Keratinocyte (primary cell): ENCODE measurements at regions not wholly inside any gene's neighbourhood (a gene's known extent, or its start where the extent isn't known, plus 50 kb on each side); places are given as distances from the start of the nearest gene placed in this dataset.

Source experiments
- CTCF ChIP-seq, 3 experiments: IDR thresholded peaks in 1 of 3; conservative IDR thresholded peaks in 1 of 3; optimal IDR thresholded peaks in 1 of 3; 2 replicates in 2 of 3; 3 replicates in 1 of 3; pipeline versions ENCODE3 to v1.5.1; 2011; ENCODE audit warnings: low read length in 3 of 3, mild to moderate bottlenecking in 3 of 3, moderate library complexity in 2 of 3, control low read depth in 1 of 3, inconsistent platforms in 1 of 3; ENCODE audit not compliant: insufficient read depth in 2 of 3; ENCODE audit errors: extremely low read depth in 1 of 3
- EZH2 ChIP-seq: IDR thresholded peaks from one replicate; pipeline ENCODE4 v1.6.1; 2012; ENCODE audit warnings: inconsistent platforms, mild to moderate bottlenecking, low read length, moderate library complexity

- TF ChIP-seq CTCF (optimal IDR thresholded peaks at IDR 0.05 in 1 of 3, IDR thresholded peaks at IDR 0.05 in 1 of 3, conservative IDR thresholded peaks at IDR 0.05 in 1 of 3; ENCODE audit: extremely low read depth in 1 of 3, insufficient read depth in 2 of 3, low read length in 3 of 3) (no peak), EZH2 (no peak)
These were observed 299.6 kb upstream of the FANCL start for GRCh38 chr2:58540681-58541080.
